ENCODE measurements at regions not wholly inside any gene's neighbourhood (a gene's known extent, or its start where the extent isn't known, plus 50 kb on each side); places are given as distances from the start of the nearest gene placed in this dataset.
"Not testable (repeated sequence)": the region's sequence is repeated elsewhere in the genome, so short reads cannot be mapped to it uniquely, and the experiment has no call there.

- DNase-seq = not testable (repeated sequence)
Observed at GRCh38 chr16:88271776-88272175, 111.0 kb upstream of the ZNF469 start.

- not testable (repeated sequence) for DNase-seq
Observed at GRCh38 chr16:88272437-88272836, 110.3 kb upstream of the ZNF469 start.

DNA sequence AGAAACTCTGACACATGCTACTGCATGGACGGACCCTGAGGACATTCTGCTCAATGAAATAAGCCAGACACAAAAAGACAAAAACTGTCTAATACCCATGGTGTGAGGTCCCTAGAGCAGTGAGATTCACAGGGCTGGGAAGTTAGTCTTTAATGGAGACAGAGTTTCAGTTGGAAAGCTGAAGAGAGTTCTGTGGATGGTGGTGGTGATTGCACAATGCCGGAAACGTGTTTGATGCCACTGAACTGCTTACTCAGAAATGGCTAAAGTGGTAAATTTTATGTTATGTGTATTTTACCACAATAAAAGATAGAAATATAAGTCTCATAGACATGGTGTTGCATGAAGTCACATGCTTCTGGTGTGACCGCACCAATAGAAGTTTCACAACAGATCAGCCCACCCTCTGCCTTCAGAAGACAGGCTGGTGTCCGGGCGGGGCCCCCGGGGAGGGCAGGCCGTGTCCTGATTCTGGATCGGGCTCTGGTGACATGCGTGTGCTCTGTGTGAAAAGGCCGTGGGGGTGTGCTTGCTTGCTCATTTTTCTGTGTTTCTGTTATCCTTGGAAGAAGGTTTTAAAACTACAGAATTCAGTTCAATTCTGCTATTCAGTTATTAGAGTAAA is 108.5 kb upstream of the ZNF469 start:
- DNase-seq = not testable (repeated sequence)

- no peak for DNase-seq
Observed at GRCh38 chr16:88274847-88275246, 107.9 kb upstream of the ZNF469 start.

DNA sequence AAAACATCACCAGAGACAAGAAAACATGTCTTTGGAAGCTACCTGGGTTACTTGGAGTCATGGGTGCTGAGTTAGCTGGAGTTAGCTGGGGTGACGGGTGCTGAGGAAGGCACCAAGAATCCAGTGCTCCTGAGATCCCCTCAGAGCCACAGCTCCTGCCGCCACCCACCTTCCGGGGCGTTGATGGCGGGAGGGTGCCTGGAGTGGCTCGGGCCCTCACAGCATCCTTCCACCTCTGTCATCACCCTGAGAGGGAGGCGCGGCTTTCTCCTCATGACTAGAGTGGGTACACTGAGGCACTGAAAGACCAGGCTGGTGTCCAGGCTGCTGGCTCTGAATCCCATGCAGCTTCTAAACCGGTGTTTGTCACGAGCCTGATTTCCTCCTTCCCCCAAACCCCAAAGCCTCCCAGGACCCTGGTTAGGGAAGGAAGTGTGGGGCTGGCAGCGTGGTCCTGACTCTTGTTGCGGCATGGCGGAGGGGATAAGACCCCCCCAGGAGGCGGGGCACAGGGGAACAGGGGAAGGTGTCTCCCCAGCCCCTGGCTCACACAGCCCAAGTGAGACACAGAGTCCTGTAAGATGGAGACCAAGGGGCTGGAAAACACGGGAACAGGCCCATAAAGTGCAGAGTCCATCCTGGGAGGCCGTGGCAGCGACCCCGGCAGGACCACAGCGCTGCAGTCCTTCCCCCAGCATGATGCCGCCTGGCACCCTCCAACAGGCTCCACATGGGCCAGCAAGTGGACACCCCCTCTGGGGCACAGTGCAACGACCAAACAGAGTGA is 107.2 kb upstream of the ZNF469 start:
- DNase-seq = not testable (repeated sequence)

DNA sequence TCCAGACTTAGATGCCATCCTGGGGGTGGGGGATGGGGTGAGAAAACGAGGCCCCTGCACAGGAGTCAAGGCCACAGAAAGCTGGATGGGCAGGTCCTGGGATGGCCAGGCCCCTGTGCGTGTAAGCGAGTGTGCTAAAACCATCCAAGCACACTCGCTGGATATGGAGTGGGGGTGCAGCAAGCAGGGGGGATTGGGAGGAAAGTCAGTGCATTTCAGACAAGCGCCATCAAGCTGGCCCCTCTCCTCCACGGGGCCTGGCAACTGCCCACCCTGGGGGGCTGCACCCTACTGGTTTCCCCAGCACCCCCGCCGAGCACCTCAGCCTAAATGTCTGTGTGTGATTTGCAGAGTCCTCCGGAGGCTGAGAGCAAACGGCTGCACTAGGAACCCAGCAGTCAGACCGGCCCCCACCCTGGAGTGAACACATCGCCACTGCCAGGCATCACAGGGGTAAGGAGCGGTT is 106.6 kb upstream of the ZNF469 start:
- DNase-seq = not testable (repeated sequence)

GRCh38 chr16:88276591-88276990 is 106.2 kb upstream of the ZNF469 start:
- DNase-seq = no peak

DNA sequence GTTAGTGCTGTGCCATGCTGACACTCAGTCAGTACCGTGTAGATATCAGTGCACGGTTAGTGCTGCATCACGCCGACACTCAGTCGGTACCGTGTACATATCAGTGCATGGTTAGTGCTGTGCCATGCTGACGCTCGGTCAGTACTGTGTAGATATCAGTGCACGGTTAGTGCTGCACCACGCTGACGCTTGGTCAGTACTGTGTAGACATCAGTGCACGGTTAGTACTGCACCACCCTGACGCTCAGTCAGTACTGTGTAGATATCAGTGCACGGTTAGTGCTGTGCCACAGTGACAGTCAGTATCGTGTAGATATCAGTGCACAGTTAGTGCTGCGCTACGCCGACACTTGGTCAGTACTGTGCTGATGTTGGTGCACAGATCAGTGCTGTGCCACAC is 102.8 kb upstream of the ZNF469 start:
- DNase-seq = no peak

DNA sequence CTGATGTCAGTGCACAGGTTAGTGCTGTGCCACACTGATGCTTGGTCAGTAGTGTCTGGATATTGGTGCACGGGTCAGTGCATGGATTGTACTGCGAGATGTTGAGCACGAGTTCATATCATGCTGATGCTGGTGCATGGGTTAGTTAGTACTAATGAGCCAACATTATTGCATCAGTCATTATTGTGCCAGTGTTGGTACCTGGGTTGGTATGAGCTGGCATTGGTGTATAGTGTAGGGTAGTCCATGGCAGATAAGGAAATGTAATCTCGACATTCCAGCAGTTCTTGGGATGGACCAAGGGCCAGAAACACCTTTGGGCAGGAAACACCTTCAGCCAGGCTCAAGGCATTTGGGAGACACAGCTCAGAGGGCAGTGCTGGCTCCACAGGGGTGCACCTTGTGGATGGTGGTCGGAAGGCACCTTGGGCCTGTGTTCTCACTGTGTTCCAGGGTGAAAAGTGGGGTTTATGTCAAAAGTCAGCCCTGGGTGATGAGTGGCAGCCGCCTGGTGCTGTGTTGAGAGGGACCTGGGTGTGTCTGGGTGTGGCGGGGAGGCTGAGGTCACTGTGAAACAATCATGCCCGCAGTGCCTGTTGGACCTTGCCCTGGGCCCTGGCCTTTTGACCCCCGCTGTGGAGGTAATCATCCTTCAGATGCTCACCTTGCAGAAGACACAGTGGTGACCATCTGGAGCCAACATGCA is 100.7 kb upstream of the ZNF469 start:
- DNase-seq = no peak

DNA sequence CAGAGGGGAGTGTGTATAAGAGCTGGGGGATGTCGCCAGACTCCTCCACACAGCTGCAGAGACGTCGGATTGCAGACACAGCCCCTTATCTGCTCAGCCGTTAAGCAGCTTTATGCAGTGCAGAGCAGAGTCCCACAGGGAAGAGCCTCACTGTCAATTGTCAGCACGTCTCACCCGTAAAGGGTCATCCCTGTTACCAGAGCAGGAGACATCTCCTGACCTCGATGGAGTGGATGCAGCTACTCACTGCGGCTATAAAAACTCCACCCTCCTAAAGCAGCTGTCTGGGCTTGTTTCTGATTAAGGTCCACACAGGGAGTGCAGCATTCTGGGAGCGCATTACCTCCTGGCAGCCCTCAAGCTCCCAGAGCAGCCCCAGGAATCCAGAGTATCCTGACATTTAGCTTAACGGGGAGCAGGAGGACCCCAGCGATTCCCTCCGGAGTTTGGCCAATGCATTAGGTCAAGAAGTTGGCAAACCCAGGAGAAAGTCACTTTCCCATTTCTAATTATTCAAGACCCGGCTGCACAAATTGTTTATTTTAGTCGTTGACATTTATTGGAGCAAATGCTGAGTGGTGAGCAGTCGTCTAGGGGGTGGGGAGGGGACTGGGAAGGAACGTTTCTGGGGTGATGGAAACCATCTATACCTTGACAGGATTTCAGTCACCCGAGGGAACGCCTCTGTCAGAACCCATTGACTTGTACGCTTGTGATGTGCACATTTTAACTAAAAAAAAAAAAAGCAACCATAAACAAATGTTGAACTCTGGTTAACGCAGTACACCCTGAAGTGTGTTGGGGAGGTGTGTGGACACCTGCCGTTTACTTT is 100.0 kb upstream of the ZNF469 start:
- DNase-seq = no peak

DNA sequence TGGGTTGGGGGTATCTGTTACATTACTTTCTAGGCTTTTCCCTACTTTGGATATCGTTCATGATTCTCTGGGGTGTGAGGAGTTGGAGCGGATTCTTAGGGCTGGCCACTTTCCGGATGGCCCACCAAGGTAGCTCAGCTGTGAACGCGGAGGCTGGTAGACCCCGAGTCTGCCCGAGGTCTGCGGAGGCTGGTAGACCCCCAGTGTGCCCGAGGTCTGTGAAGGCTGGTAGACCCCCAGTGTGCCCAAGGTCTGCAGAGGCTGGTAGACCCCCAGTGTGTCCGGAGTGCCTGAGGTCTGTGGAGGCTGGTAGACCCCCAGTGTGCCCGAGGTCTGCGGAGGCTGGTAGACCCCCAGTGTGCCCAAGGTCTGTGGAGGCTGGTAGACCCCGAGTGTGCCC is 99.2 kb upstream of the ZNF469 start:
- DNase-seq = no peak

DNA sequence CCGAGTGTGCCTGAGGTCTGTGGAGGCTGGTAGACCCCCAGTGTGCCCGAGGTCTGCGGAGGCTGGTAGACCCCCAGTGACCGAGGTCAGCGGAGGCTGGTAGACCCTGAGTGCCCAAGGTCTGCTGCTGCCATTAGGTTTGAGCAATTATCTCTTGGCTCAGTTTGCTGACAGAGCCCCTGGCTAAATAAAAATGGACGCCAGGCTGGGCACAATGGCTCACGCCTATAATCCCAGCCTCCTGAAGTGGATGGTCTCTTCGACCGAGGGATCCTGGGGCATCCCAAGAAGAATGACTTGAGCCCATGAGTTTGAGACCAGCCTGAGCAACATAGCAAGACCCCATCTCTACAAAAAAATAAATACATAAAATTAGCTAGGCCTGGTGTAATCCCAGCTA is 98.7 kb upstream of the ZNF469 start:
- no peak for DNase-seq

GRCh38 chr16:88284626-88285513 is 97.9 kb upstream of the ZNF469 start:
- no peak for DNase-seq

DNA sequence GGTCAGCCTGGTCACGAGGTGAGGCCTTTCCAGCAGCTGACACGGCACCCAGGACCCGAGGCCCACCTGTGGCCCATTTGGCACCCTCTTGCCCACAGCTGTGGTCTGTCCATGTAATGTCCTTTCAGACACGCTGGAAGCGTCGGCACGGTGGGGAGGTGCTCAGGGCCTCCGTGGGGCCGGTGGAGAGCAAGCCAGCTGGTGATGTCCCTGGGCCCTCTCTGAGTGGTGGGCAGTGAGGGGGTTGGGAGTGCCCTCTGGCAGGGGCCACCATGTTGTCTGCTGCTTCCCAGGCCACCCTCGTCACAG is 97.3 kb upstream of the ZNF469 start:
- no peak for DNase-seq

DNA sequence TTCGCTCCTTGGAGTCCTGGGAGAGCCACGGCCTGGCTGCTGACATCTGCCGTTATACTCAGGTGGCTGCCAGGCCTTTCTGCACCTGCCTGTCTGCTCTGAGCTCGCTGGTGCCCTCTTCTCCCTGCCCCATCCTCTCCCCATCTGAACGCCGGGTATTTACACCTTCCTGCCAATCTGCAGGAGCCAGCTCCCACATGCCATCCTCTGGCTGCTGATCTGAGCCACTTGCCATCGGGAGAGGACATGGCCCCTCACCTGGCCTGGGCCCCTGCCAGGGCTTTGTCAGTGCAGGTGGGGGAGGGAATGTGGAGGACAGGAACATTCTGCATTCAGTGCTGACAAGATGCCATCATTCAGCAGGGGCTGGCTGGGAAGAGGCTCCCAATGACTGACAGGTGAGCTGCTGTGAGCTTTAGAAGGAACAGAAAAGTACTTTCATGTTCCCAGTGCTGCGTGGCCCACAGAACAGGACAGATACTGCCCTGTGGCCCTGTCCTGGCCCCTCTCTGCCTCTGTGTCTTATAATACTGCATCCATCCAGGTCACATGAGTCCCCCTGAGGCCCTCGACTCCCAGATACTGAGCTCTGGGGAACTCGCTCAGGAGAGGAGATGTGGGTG is 96.3 kb upstream of the ZNF469 start:
- DNase-seq = no peak

- no peak for DNase-seq
Observed at GRCh38 chr16:88287219-88287618, 95.5 kb upstream of the ZNF469 start.

- no peak for DNase-seq
Observed at GRCh38 chr16:88288303-88288702, 94.5 kb upstream of the ZNF469 start.

GRCh38 chr16:88289001-88289400 is 93.8 kb upstream of the ZNF469 start:
- DNase-seq = no peak

DNA sequence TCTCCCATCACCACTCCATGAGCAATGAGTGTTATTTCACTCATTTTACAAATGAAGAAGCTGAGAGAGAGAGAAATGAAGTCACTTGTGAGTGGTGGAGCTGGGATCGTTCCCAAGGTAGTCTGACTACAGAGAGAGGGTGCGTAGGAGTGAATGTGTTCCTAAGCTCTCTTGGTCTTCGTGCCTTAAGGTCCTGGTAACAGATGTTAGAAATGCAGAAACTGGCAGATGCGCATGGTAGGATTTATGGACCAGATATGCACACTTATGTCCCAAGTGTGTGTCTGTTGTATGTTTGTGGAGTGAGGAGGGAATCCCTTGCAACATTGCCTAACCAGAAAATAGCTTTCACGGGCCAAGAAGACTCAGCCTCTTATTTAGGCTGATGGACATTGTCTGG is 93.2 kb upstream of the ZNF469 start:
- no peak for DNase-seq

GRCh38 chr16:88289968-88290401 is 92.8 kb upstream of the ZNF469 start:
- no peak for DNase-seq

All from T-helper 9 cell (primary cell).